Loucy (cell line): ENCODE measurements at regions not wholly inside any gene's neighbourhood (a gene's known extent, or its start where the extent isn't known, plus 50 kb on each side); places are given as distances from the start of the nearest gene placed in this dataset.

ENCODE experiments used
- H2AFZ ChIP-seq: fragments of 200-600 bp; sonication (generic); 2 replicates; pipeline ENCODE4 v1.6.0; 2016; ENCODE audit warnings: antibody characterized with exemption, mild to moderate bottlenecking, low read length, moderate library complexity
- H3F3A ChIP-seq: fragments of 200-600 bp; 2 replicates; pipeline ENCODE4 v1.6.0; 2016; ENCODE audit warnings: antibody characterized with exemption, low read depth, mild to moderate bottlenecking
- H3K27me3 ChIP-seq: fragments of 200-600 bp; sonication (generic); 2 replicates; pipeline ENCODE4 v1.6.1; 2014; ENCODE audit warnings: low read length, mild to moderate bottlenecking; ENCODE audit not compliant: insufficient read depth, poor library complexity, severe bottlenecking
- H3K36me3 ChIP-seq: fragments of 200-600 bp; sonication (generic); 2 replicates; pipeline ENCODE4 v1.6.1; 2016; ENCODE audit warnings: low read length; ENCODE audit not compliant: insufficient read depth
- H3K4me1 ChIP-seq: fragments of 200-600 bp; sonication (generic); 2 replicates; pipeline ENCODE4 v1.5.1; 2014; ENCODE audit warnings: low read length, mild to moderate bottlenecking; ENCODE audit not compliant: insufficient read depth, poor library complexity, severe bottlenecking
- H3K4me2 ChIP-seq: fragments of 200-600 bp; sonication (generic); 2 replicates; pipeline ENCODE4 v1.6.0; 2014; ENCODE audit warnings: antibody characterized with exemption, low read length, low read depth, mild to moderate bottlenecking; ENCODE audit not compliant: poor library complexity, severe bottlenecking
- H3K4me3 ChIP-seq: fragments of 200-600 bp; sonication (generic); 2 replicates; pipeline ENCODE4 v1.5.1; 2014; ENCODE audit warnings: low read length, mild to moderate bottlenecking, mixed read lengths; ENCODE audit not compliant: poor library complexity, severe bottlenecking
- H3K79me2 ChIP-seq: fragments of 200-600 bp; sonication (generic); 2 replicates; pipeline ENCODE4 v1.6.1; 2014; ENCODE audit warnings: low read length; ENCODE audit not compliant: insufficient read depth
- H3K9ac ChIP-seq: fragments of 200-600 bp; sonication (generic); 2 replicates; pipeline ENCODE4 v1.6.0; 2014; ENCODE audit warnings: mild to moderate bottlenecking, low read depth, low read length, moderate library complexity; ENCODE audit not compliant: poor library complexity, severe bottlenecking
- H3K9me2 ChIP-seq: fragments of 200-600 bp; sonication (generic); replicated peaks from 2 replicates; pipeline ENCODE4 v1.6.1; 2016; ENCODE audit warnings: low read depth, low read length, mixed read lengths
- H3K9me3 ChIP-seq: fragments of 200-600 bp; sonication (generic); 2 replicates; pipeline ENCODE4 v1.6.1; 2014; ENCODE audit warnings: mild to moderate bottlenecking, antibody characterized with exemption, low read length, low read depth; ENCODE audit not compliant: insufficient read depth
- H4K20me1 ChIP-seq: fragments of 200-600 bp; sonication (generic); 2 replicates; pipeline ENCODE4 v1.6.0; 2014; ENCODE audit warnings: antibody characterized with exemption, low read length, mild to moderate bottlenecking; ENCODE audit not compliant: insufficient read depth, poor library complexity, severe bottlenecking
- EZH2phosphoT487 ChIP-seq: fragments of 200-600 bp; IDR thresholded peaks from 2 replicates; pipeline ENCODE4 v1.6.1; 2018; ENCODE audit warnings: antibody characterized with exemption, mild to moderate bottlenecking, moderate library complexity, borderline replicate concordance
- TF ChIP-seq, protein P1 (sequence below): fragments of 200-600 bp; sonication (generic); conservative IDR thresholded peaks from 2 replicates; pipeline ENCODE4 v1.5.1; 2014; ENCODE audit warnings: mild to moderate bottlenecking, antibody characterized with exemption, low read length

DNA sequence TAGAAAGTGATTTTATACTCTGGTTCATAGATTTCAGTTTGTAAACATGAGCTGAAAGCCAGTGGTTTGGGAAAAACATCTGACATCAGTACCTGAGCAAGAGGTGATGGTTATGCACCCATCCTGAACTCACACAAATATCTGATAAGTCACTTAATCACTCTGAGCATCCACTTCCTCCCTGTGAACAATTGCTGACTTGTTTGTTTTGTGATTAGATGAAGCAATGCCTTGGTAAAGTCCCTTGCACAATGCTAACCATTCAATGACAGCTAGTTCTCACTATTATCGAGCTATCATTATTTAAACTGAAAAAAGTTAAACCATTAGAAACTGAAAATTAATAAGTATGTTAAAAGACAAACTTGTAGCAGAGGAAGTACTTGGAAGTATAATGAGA lies 303.0 kb downstream of the PLOD2 start:
- Histone ChIP-seq H3K9ac (no peak overlapping the region), H3K36me3 (no peaks in the 10 kb centered on the region), H3K9me3 (no peaks in the 10 kb centered on the region), H3K4me2 (no peak overlapping the region), H3K9me2 (0 out of 2 replicates have a peak, but pooled peaks cover 3% of the 10 kb centered on the region), H3K79me2 (no peaks in the 10 kb centered on the region), H3F3A (no peaks in the 10 kb centered on the region), H4K20me1 (no peaks in the 10 kb centered on the region), H3K4me3 (no peak overlapping the region), H3K27me3 (no peaks in the 10 kb centered on the region), H2AFZ (no peak overlapping the region), H3K4me1 (no peaks in the 10 kb centered on the region)
- TF ChIP-seq, protein P1, sequence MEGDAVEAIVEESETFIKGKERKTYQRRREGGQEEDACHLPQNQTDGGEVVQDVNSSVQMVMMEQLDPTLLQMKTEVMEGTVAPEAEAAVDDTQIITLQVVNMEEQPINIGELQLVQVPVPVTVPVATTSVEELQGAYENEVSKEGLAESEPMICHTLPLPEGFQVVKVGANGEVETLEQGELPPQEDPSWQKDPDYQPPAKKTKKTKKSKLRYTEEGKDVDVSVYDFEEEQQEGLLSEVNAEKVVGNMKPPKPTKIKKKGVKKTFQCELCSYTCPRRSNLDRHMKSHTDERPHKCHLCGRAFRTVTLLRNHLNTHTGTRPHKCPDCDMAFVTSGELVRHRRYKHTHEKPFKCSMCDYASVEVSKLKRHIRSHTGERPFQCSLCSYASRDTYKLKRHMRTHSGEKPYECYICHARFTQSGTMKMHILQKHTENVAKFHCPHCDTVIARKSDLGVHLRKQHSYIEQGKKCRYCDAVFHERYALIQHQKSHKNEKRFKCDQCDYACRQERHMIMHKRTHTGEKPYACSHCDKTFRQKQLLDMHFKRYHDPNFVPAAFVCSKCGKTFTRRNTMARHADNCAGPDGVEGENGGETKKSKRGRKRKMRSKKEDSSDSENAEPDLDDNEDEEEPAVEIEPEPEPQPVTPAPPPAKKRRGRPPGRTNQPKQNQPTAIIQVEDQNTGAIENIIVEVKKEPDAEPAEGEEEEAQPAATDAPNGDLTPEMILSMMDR, result no peak
- TF ChIP-seq EZH2phosphoT487, result no peak

DNA sequence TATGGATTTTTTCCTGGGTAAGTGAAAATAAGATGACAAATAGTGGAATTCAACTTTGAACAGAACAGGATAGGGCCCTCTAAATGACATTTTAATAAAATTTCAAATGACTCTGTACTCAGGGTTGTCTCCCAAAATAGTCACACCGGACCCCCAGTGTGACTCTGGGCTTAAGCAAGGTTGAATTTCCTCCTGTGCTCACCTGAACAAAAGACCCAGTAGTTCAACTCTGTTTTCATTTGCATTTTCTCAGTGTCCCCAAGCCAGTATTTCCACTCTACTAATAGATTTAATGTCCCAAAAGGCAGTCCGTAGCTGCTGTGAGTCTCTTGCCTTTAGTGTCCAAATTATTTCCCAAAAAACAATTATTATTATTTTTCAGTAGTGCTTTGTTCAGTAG lies 296.6 kb downstream of the PLOD2 start:
- no peaks in the 10 kb centered on the region for H3K36me3 ChIP-seq
- H3K79me2 ChIP-seq, result no peaks in the 10 kb centered on the region
- no peaks in the 10 kb centered on the region for H3K4me1 ChIP-seq
- TF ChIP-seq EZH2phosphoT487, result no peak
- TF ChIP-seq, protein P1, result no peak
- no peaks in the 10 kb centered on the region for H3K9me3 ChIP-seq
- no peaks in the 10 kb centered on the region for H3F3A ChIP-seq
- no peak overlapping the region for H2AFZ ChIP-seq
- H3K4me3 ChIP-seq, result no peak overlapping the region
- H3K27me3 ChIP-seq, result no peaks in the 10 kb centered on the region
- no peaks in the 10 kb centered on the region for H4K20me1 ChIP-seq
- H3K4me2 ChIP-seq, result no peak overlapping the region
- H3K9ac ChIP-seq, result no peak overlapping the region
- no peaks in the 10 kb centered on the region for H3K9me2 ChIP-seq

DNA sequence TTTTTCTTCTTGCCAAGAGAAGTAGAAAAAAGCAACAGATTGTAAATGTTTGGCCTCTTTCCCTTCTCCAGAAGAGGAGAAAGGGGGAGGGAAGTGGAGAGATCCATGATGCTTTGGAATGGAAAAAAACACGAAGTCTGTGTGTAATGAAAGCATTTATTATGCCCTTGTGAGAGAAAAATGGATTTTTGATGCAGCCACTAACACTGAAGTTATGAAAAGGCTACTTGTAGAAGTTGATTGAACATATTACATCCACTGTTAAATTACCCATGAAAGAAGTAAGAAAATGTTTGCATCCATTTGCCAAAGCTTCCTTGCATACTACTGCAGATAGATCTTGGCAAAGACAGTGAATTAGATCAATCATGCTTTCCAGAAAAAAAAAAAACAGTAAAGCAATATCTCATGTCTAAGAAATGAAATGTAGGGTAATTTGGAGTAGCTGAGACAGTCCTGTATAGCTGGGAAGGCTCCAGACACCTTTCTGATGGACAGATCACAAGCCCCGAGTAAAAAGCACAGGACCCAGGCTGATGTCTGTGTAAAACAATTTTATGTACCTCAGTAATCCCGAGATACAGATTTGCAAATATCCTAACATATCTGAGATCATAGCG lies 295.5 kb downstream of the PLOD2 start:
- Histone ChIP-seq H3K4me2 (no peak overlapping the region), H3K9me3 (no peaks in the 10 kb centered on the region), H3K4me1 (no peaks in the 10 kb centered on the region), H2AFZ (no peak overlapping the region), H3K4me3 (no peak overlapping the region), H3K36me3 (no peaks in the 10 kb centered on the region), H3K9ac (no peak overlapping the region), H3K27me3 (no peaks in the 10 kb centered on the region), H3K79me2 (no peaks in the 10 kb centered on the region), H4K20me1 (no peaks in the 10 kb centered on the region), H3F3A (no peaks in the 10 kb centered on the region), H3K9me2 (no peaks in the 10 kb centered on the region)
- TF ChIP-seq, protein P1, result no peak
